Neural progenitor cell (in vitro differentiated cells): ENCODE measurements at regions not wholly inside any gene's neighbourhood (a gene's known extent, or its start where the extent isn't known, plus 50 kb on each side); places are given as distances from the start of the nearest gene placed in this dataset.

ENCODE experiments used
- DNase-seq: peaks from one replicate; pipeline ENCODE4 v3.0.0-alpha.2; 2016; ENCODE audit warnings: low spot score
- H2AFZ ChIP-seq: fragments of 200-600 bp; sonication (generic); replicated peaks from 2 replicates; pipeline ENCODE4 v1.6.1; 2016; ENCODE audit warnings: antibody characterized with exemption
- H3F3A ChIP-seq: fragments of 200-600 bp; sonication (generic); 2 replicates; pipeline ENCODE4 v1.6.1; 2016; ENCODE audit warnings: antibody characterized with exemption, low read depth
- H3K27ac ChIP-seq: fragments of 200-600 bp; sonication (generic); 2 replicates; pipeline ENCODE4 v1.5.1; 2016; ENCODE audit warnings: mild to moderate bottlenecking
- H3K27me3 ChIP-seq: fragments of 200-600 bp; sonication (generic); 2 replicates; pipeline ENCODE4 v1.6.1; 2016; ENCODE audit warnings: mild to moderate bottlenecking, moderate library complexity
- H3K36me3 ChIP-seq: fragments of 200-600 bp; sonication (generic); 2 replicates; pipeline ENCODE4 v1.5.1; 2016
- H3K4me1 ChIP-seq: fragments of 200-600 bp; sonication (generic); 2 replicates; pipeline ENCODE4 v1.6.1; 2016; ENCODE audit warnings: mixed run types
- H3K4me2 ChIP-seq: fragments of 200-600 bp; sonication (generic); 2 replicates; pipeline ENCODE4 v1.6.1; 2016
- H3K4me3 ChIP-seq: fragments of 200-600 bp; sonication (generic); 2 replicates; pipeline ENCODE4 v1.5.1; 2016
- H3K79me2 ChIP-seq: fragments of 200-600 bp; sonication (generic); 2 replicates; pipeline ENCODE4 v1.6.1; 2016; ENCODE audit warnings: low read depth
- H3K9ac ChIP-seq: fragments of 200-600 bp; sonication (generic); 2 replicates; pipeline ENCODE4 v1.6.1; 2016
- H3K9me3 ChIP-seq: fragments of 200-600 bp; sonication (generic); 2 replicates; pipeline ENCODE4 v1.5.1; 2016; ENCODE audit warnings: low read depth
- H4K20me1 ChIP-seq: fragments of 200-600 bp; sonication (generic); 2 replicates; pipeline ENCODE4 v1.6.1; 2016; ENCODE audit warnings: low read depth
- H3K27ac Mint-ChIP-seq: 3 replicates; pipeline ENCODE4 v1.8.0; 2021; ENCODE audit warnings: mixed read lengths
- H3K27me3 Mint-ChIP-seq: 2 replicates; pipeline ENCODE4 v1.8.0; 2022; ENCODE audit warnings: low read depth, mild to moderate bottlenecking, inconsistent platforms, moderate library complexity, mixed read lengths; ENCODE audit not compliant: insufficient read depth
- H3K36me3 Mint-ChIP-seq: 3 replicates; pipeline ENCODE4 v1.8.0; 2021; ENCODE audit warnings: mixed read lengths
- H3K4me1 Mint-ChIP-seq: 3 replicates; pipeline ENCODE4 v1.8.0; 2021; ENCODE audit warnings: mixed read lengths
- H3K4me3 Mint-ChIP-seq: 3 replicates; pipeline ENCODE4 v1.8.0; 2021; ENCODE audit warnings: mild to moderate bottlenecking, moderate library complexity, mixed read lengths
- H3K9me3 Mint-ChIP-seq: 3 replicates; pipeline ENCODE4 v1.8.0; 2020; ENCODE audit warnings: mixed read lengths
- CTCF ChIP-seq: fragments of 200-600 bp; sonication (generic); IDR thresholded peaks from 2 replicates; pipeline ENCODE4 v1.5.1; 2017; ENCODE audit warnings: antibody characterized with exemption, mild to moderate bottlenecking
- EZH2 ChIP-seq: fragments of 200-600 bp; sonication (generic); IDR thresholded peaks from 2 replicates; pipeline ENCODE4 v1.6.1; 2017; ENCODE audit warnings: antibody characterized with exemption, mild to moderate bottlenecking, moderate library complexity
- EZH2phosphoT487 ChIP-seq: fragments of 200-600 bp; sonication (generic); IDR thresholded peaks from 2 replicates; pipeline ENCODE4 v1.6.1; 2017; ENCODE audit warnings: antibody characterized with exemption

DNA sequence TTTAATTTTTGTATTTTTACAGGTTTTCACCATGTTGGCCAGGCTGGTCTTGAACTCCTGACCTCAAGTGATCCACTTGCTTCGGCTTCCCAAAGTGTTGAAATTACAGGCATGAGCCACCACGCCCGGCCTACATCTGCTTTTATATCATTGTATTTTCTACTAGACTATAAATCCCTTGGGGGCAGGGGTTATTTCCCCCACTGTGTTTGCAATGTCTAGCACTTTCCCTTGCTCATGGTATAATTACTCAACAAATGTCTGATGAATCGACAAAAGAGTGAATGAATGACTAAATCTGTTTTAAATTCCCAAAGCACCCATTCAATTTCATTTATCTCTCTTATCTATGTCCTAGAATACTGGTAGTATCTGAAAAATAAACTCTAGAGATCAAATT is 244.5 kb upstream of the CSNK1A1L start:
- Mint-ChIP-seq H3K4me1 (no peaks in the 10 kb centered on the region), H3K27ac (no peak overlapping the region), H3K27me3 (no peaks in the 10 kb centered on the region), H3K36me3 (no peaks in the 10 kb centered on the region), H3K4me3 (no peak overlapping the region), H3K9me3 (no peaks in the 10 kb centered on the region)
- no peaks in the 10 kb centered on the region for H3K36me3 ChIP-seq
- no peaks in the 10 kb centered on the region for H3K79me2 ChIP-seq
- no peaks in the 10 kb centered on the region for H3F3A ChIP-seq
- H3K4me2 ChIP-seq, result no peak overlapping the region
- DNase-seq, result no peak
- no peak overlapping the region for H2AFZ ChIP-seq
- H4K20me1 ChIP-seq, result no peaks in the 10 kb centered on the region
- H3K27me3 ChIP-seq, result no peaks in the 10 kb centered on the region
- TF ChIP-seq EZH2 (no peak), EZH2phosphoT487 (no peak), CTCF (no peak)
- H3K9me3 ChIP-seq, result no peaks in the 10 kb centered on the region
- H3K4me3 ChIP-seq, result no peak overlapping the region
- no peak overlapping the region for H3K9ac ChIP-seq
- H3K4me1 ChIP-seq, result no peaks in the 10 kb centered on the region
- H3K27ac ChIP-seq, result no peak overlapping the region

GRCh38 chr13:37348916-37349643 is 243.6 kb upstream of the CSNK1A1L start:
- Mint-ChIP-seq H3K27me3 (no peaks in the 10 kb centered on the region), H3K9me3 (no peaks in the 10 kb centered on the region), H3K27ac (no peak overlapping the region), H3K4me1 (peaks cover 1% of the 10 kb centered on the region), H3K4me3 (no peak overlapping the region), H3K36me3 (no peaks in the 10 kb centered on the region)
- Histone ChIP-seq H4K20me1 (no peaks in the 10 kb centered on the region), H3K4me3 (no peak overlapping the region), H3K27me3 (no peaks in the 10 kb centered on the region), H3F3A (no peaks in the 10 kb centered on the region), H2AFZ (no peak overlapping the region), H3K36me3 (no peaks in the 10 kb centered on the region), H3K9ac (no peak overlapping the region), H3K27ac (no peak overlapping the region), H3K9me3 (no peaks in the 10 kb centered on the region), H3K79me2 (no peaks in the 10 kb centered on the region), H3K4me1 (no peaks in the 10 kb centered on the region), H3K4me2 (no peak overlapping the region)
- DNase-seq, result no peak
- TF ChIP-seq CTCF, result no peak
- TF ChIP-seq EZH2, result no peak
- no peak for TF ChIP-seq EZH2phosphoT487

DNA sequence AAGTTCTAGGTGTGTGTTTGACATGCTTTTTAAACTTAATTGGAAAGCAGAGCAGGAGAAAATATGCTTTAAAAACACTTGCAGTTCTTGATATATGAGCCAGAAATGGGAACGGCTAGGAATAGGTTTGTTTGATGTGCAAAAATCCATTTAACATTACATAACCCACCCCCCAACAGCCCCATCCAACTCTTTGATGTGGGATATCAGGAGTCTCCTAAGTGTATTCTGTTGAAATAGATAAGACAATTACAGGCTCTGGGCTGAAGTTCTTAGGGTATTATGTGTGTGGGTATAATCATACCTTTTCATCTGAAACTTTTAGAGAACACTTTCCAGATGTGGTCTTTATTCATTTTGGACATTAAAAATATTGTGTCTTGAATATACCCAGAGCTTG is 240.4 kb upstream of the CSNK1A1L start:
- Histone ChIP-seq H3F3A (no peaks in the 10 kb centered on the region), H4K20me1 (no peaks in the 10 kb centered on the region), H3K9me3 (no peaks in the 10 kb centered on the region), H3K27ac (no peak overlapping the region), H3K4me1 (no peaks in the 10 kb centered on the region), H3K27me3 (no peaks in the 10 kb centered on the region), H3K36me3 (no peaks in the 10 kb centered on the region), H3K9ac (no peak overlapping the region), H3K4me3 (no peak overlapping the region), H3K4me2 (no peak overlapping the region), H2AFZ (no peak overlapping the region), H3K79me2 (no peaks in the 10 kb centered on the region)
- no peaks in the 10 kb centered on the region for H3K27me3 Mint-ChIP-seq
- peaks cover 3% of the 10 kb centered on the region for H3K4me1 Mint-ChIP-seq
- H3K27ac Mint-ChIP-seq, result no peak overlapping the region
- DNase-seq, result no peak
- H3K9me3 Mint-ChIP-seq, result no peaks in the 10 kb centered on the region
- no peak overlapping the region for H3K4me3 Mint-ChIP-seq
- TF ChIP-seq EZH2, result no peak
- TF ChIP-seq CTCF, result no peak
- no peak for TF ChIP-seq EZH2phosphoT487
- H3K36me3 Mint-ChIP-seq, result no peaks in the 10 kb centered on the region
